ENCODE measurements at regions not wholly inside any gene's neighbourhood (a gene's known extent, or its start where the extent isn't known, plus 50 kb on each side); places are given as distances from the start of the nearest gene placed in this dataset.

GRCh38 chr12:126510630-126511029, 1445.4 kb downstream of the AACS start:
- no peak for DNase-seq (ENCODE audit: low read depth)

- DNase-seq (ENCODE audit: low read depth): no peak
Observed at GRCh38 chr12:126512916-126513913, 1448.0 kb downstream of the AACS start.

- DNase-seq (ENCODE audit: low read depth): peak; percentile 23
Observed at GRCh38 chr12:126518596-126519200, 1453.5 kb downstream of the AACS start.

- no peak for DNase-seq (ENCODE audit: low read depth)
Observed at GRCh38 chr12:126519833-126520232, 1454.6 kb downstream of the AACS start.

- DNase-seq (ENCODE audit: low read depth): no peak
Observed at GRCh38 chr12:126523891-126524290, 1458.7 kb downstream of the AACS start.

- no peak for DNase-seq (ENCODE audit: low read depth)
Observed at GRCh38 chr12:126534495-126534894, 1469.3 kb downstream of the AACS start.

- no peak for DNase-seq (ENCODE audit: low read depth)
Observed at GRCh38 chr12:126534942-126535341, 1469.7 kb downstream of the AACS start.

GRCh38 chr12:126535971-126536370, 1470.7 kb downstream of the AACS start:
- no peak for DNase-seq (ENCODE audit: low read depth)

- no peak for DNase-seq (ENCODE audit: low read depth)
Observed at GRCh38 chr12:126537961-126538530, 1472.8 kb downstream of the AACS start.

- DNase-seq (ENCODE audit: low read depth): no peak
Observed at GRCh38 chr12:126538888-126539287, 1473.7 kb downstream of the AACS start.

GRCh38 chr12:126545411-126545810, 1480.2 kb downstream of the AACS start:
- DNase-seq (ENCODE audit: low read depth): no peak

GRCh38 chr12:126547905-126548304, 1482.7 kb downstream of the AACS start:
- no peak for DNase-seq (ENCODE audit: low read depth)

- DNase-seq (ENCODE audit: low read depth): no peak
Observed at GRCh38 chr12:126551869-126552268, 1486.6 kb downstream of the AACS start.

GRCh38 chr12:126554625-126555024, 1489.4 kb downstream of the AACS start:
- DNase-seq (ENCODE audit: low read depth): no peak

- DNase-seq (ENCODE audit: low read depth): no peak
Observed at GRCh38 chr12:126557659-126558058, 1492.4 kb downstream of the AACS start.

- DNase-seq (ENCODE audit: low read depth): no peak
Observed at GRCh38 chr12:126558219-126558618, 1493.0 kb downstream of the AACS start.

- DNase-seq (ENCODE audit: low read depth): no peak
Observed at GRCh38 chr12:126558810-126559209, 1493.6 kb downstream of the AACS start.

GRCh38 chr12:126567016-126567415, 1501.8 kb downstream of the AACS start:
- DNase-seq (ENCODE audit: low read depth): no peak

- DNase-seq (ENCODE audit: low read depth): no peak
Observed at GRCh38 chr12:126569706-126570105, 1504.5 kb downstream of the AACS start.

- DNase-seq (ENCODE audit: low read depth): no peak
Observed at GRCh38 chr12:126570566-126570965, 1505.3 kb downstream of the AACS start.

GRCh38 chr12:126572170-126572569, 1506.9 kb downstream of the AACS start:
- DNase-seq (ENCODE audit: low read depth): no peak

GRCh38 chr12:126581655-126582054, 1516.4 kb downstream of the AACS start:
- no peak for DNase-seq (ENCODE audit: low read depth)

- DNase-seq (ENCODE audit: low read depth): no peak
Observed at GRCh38 chr12:126582231-126582630, 1517.0 kb downstream of the AACS start.
